ENCODE measurements at regions not wholly inside any gene's neighbourhood (a gene's known extent, or its start where the extent isn't known, plus 50 kb on each side); places are given as distances from the start of the nearest gene placed in this dataset.

DNA sequence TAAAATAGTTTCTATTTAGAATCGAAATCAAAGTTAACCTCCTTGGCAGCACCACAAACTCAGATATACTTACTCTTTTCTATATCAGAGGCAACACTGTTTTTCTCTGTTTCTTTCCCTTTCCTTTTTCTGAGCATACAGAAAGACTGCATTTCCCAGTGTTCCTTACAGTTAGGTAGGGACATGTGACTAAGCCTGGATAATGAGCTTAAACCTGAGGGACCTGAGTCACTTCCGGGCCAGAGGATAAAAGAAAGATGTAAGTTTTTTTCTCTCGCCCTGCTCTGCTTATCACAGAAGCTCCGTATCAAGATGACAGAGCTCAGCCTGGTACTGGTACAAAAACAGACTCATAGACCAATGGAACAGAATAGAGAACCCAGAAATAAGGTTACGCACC lies 531.9 kb downstream of the KLF12 start:
- DNase-seq (ENCODE audit: low read depth in 2 of 3, low spot score in 2 of 3): no peak

- no peak for DNase-seq (ENCODE audit: low read depth in 2 of 3, low spot score in 2 of 3)
Measured at GRCh38 chr13:73601708-73602107, 532.5 kb downstream of the KLF12 start.

DNA sequence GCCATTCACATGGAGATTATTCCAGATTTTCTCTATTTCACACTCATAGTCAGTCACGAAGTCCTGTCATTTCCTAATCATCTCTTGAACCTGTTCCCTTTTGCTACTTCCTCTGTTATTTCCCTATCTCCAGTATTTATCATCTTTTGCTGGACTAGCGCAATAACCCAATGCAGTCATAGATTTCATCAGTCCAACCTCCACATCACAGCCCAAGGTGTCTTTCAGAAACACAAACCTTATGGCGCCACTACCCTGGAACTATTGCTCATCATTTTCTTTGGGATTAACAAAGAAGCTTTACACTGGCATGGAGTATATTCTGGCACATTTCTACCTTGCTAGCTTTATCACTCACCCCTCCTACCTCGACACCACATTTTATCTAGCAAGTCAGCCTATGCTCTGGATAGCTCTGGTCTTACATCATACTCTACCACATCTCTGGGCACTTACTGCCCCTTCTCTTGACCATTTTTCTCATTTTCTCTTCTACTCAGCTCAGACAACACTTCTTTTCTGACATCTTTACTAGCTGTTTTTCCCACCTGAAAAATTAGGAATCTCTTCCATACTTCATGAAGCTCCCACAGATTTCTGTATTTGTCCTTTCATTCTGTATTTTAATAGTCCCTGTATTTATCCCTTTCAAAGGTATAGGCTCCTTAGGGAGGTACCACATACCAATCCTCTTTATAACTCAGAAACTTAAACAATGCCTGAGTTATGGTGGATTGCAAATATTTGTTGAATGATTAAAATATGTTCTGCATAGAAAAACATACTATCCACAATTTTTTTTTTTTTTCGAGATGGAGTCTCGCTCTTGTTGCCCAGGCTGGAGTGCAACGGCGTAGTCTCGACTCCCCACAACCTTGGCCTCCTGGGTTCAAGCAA lies 534.7 kb downstream of the KLF12 start:
- no peak for DNase-seq (ENCODE audit: low read depth in 2 of 3, low spot score in 2 of 3)

GRCh38 chr13:73598020-73598712 lies 536.0 kb downstream of the KLF12 start:
- DNase-seq (ENCODE audit: low read depth in 2 of 3, low spot score in 2 of 3): no peak

GRCh38 chr13:73596382-73596781 lies 537.6 kb downstream of the KLF5 start:
- DNase-seq (ENCODE audit: low read depth in 2 of 3, low spot score in 2 of 3): no peak

DNA sequence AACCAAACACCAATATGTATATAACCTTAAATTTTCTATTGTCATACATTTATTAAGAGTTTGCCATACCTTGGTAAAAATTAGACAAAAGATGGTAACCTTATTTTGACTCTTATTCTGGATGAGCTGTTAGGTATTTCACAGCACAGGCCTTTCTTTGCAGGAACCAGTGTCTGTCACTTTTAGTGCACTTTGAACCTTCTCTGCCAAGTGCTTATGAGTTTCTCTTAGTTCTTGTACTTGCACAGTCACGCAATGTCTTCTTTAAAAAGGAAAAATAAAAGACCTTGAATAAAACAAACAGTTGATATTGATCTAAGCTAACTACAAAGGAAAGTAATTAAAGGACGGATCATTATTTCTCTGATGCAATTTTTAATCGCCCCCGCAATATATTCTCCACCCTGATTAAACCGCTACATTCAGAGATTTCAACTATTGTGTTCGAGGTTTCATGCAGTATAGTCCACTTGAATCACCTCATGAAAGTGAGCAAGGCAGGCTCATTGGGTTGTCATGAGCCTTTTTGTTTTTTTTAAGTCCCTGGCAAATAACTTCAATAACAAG lies 534.5 kb downstream of the KLF5 start:
- no peak for DNase-seq (ENCODE audit: low read depth in 2 of 3, low spot score in 2 of 3)

GRCh38 chr13:73591861-73592260 lies 533.1 kb downstream of the KLF5 start:
- DNase-seq (ENCODE audit: low read depth in 2 of 3, low spot score in 2 of 3): no peak

DNA sequence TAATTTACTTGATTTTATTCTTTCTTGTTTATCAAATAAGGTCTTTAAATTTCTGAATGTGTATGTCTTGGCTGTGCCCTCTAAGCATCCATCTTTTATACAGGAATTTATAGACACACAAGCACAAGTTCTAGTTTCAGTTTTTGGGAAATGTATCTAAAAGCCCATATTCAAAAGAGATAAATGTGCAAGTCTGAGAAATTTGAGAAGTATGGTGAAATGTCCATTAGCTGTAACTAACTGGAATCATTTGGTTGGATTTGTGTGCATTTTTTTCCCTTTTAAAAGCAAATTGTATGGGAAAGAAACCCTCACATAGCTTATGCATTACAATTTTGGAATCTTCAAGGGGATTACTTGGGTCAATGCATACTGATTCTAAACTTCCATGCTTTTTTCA lies 532.0 kb downstream of the KLF5 start:
- no peak for DNase-seq (ENCODE audit: low read depth in 2 of 3, low spot score in 2 of 3)

DNA sequence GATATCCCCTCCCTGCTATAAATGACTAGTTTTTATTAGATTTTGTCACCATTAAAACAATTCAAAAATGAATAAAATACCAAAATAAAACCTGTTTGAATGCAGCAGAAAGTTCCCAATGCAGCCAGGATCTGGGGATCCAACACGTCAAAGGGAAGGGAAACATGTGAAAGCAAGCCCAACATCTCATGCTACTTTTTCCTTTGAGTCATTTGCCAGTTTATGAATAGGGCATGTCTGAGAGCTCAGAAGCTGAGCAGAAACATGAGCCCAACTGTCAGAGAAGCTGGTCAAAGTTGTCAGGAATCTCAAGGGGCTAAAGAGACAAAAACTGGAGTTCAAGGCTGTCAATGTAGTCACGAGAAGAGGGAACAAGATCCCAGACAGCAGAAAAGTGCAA lies 526.4 kb downstream of the KLF5 start:
- no peak for DNase-seq (ENCODE audit: low read depth in 2 of 3, low spot score in 2 of 3)

DNA sequence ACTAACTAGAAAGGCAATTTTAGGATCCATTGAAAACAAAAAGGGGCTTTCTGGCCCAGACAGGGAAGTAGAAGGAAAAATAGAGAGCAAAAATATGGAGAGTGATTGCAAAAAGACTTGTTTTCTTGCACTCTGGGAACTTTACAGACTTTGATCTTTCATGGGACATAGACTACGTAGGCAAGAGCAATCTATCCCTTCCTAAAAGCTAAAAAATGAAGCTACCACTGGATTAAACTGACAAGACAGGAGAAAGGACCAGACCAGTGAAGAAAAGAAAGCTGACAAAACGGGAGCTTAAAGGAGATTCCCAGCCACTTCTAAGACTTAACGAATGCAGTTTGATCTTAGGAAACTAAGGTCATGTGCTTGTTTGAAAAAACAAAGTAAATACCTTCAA lies 524.5 kb downstream of the KLF5 start:
- no peak for DNase-seq (ENCODE audit: low read depth in 2 of 3, low spot score in 2 of 3)

GRCh38 chr13:73580513-73581267 lies 521.9 kb downstream of the KLF5 start:
- no peak for DNase-seq (ENCODE audit: low read depth in 2 of 3, low spot score in 2 of 3)

DNA sequence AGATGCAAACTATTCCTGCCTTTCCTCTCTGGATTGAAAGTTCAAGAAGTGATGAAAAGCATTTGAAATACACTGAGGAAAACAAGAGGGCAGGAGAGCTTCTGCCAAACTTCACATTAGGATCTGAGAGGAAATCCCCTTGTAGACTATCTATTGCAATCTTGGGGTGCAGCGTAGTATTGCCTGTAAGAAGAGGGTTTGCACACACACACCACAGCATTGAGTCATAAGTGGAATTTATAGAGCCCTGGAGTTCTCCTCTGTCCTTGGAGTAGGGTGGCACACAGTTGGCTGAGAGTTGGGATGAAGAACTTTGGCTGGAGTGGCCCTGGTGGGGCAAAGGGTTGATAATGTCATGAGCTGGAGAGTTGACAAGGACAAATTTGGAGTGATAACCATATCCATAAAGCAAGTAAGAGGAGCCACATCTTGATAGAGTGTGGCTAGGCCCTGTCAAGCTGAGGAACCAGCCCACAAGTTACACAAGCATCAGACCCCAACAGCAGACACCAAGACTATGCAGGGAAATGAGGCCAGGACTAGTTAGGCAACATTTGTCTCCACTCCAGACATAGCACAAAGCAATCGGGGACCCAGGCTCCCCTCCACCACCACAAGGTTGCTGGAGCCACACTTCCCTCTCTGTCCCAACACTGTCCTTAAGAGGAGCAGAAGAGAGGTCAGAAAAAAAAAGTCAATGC lies 520.9 kb downstream of the KLF5 start:
- DNase-seq (ENCODE audit: low read depth in 2 of 3, low spot score in 2 of 3): no peak

GRCh38 chr13:73578251-73578875 lies 519.6 kb downstream of the KLF5 start:
- DNase-seq (ENCODE audit: low read depth in 2 of 3, low spot score in 2 of 3): no peak

DNA sequence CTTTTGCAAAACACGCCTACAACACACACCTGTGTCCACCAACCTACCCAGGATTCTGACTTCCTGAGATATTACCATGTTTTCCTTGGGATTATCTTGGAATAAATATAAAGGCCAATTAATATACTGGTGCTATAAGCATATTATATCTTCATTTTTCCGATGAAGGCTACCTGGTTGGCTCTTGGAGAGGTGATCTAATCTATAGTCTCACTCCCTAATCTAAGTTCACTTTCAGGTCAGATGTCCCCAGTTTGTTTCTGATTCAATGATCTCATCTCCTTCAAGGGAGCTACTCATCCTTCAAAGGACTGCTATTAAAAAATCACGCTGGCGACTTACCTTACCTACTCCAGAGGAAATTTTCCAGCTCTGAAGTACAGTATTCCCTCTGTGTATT lies 517.5 kb downstream of the KLF5 start:
- DNase-seq (ENCODE audit: low read depth in 2 of 3, low spot score in 2 of 3): no peak

DNA sequence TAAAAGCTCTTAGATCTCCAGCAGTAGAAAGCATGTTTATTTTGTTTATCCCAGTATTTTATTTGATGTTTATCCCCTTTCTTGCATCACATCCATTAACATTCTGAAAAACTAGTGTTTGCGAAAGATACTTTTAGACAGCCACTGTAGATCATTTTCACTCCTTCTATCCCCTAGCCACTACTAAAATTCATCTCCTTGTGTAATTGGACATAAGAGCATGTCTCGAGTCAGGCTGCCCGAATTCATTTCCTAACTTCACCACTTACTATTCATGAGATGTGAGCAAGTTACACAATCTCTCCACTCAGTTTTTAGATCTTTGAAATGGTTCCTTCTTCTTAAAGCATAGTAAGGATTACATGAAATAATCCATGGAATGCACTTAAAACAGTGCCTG lies 514.0 kb downstream of the KLF5 start:
- no peak for DNase-seq (ENCODE audit: low read depth in 2 of 3, low spot score in 2 of 3)

GRCh38 chr13:73571376-73571775 lies 512.6 kb downstream of the KLF5 start:
- DNase-seq (ENCODE audit: low read depth in 2 of 3, low spot score in 2 of 3): no peak

- DNase-seq (ENCODE audit: low read depth in 2 of 3, low spot score in 2 of 3): no peak
Measured at GRCh38 chr13:73556902-73557301, 498.1 kb downstream of the KLF5 start.

DNA sequence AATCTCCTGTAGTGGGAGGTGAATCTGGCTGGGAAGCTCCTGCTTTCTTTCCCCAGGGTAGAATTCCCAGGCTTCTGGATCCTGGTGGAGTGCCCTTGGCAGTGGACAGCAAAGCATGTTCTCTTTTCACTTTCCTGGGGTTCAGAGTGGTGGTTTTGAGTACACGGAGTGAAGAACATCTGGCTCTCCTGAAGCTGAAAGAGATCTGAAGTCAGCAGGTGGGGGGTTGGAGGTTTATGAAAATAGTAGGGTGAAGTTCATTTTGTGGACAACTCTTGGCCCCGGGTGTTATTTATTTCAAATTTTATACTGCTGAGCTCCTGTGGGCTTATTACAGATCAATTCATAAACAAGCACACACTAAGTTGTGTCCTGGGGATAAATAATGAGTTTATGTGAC lies 497.3 kb downstream of the KLF5 start:
- no peak for DNase-seq (ENCODE audit: low read depth in 2 of 3, low spot score in 2 of 3)

GRCh38 chr13:73551736-73552135 lies 492.9 kb downstream of the KLF5 start:
- no peak for DNase-seq (ENCODE audit: low read depth in 2 of 3, low spot score in 2 of 3)

GRCh38 chr13:73549717-73550116 lies 490.9 kb downstream of the KLF5 start:
- no peak for DNase-seq (ENCODE audit: low read depth in 2 of 3, low spot score in 2 of 3)
